ENCODE measurements at regions not wholly inside any gene's neighbourhood (a gene's known extent, or its start where the extent isn't known, plus 50 kb on each side); places are given as distances from the start of the nearest gene placed in this dataset.

- TF ChIP-seq CTCF (conservative IDR thresholded peaks at IDR 0.05; ENCODE audit: low read length) (no peak), EZH2phosphoT487 (IDR thresholded peaks at IDR 0.05; ENCODE audit: borderline replicate concordance) (no peak)
Observed at GRCh38 chr12:60107992-60108391, 512.2 kb downstream of the SLC16A7 start.

All from Loucy (cell line).